Activated CD8-positive, alpha-beta T cell treated with anti-CD3 and anti-CD28 coated beads for 36 hours (primary cell): ENCODE measurements at regions not wholly inside any gene's neighbourhood (a gene's known extent, or its start where the extent isn't known, plus 50 kb on each side); places are given as distances from the start of the nearest gene placed in this dataset.

Experiments
- ATAC-seq: fragments of 200-7000 bp; cut with Tn5 transposase; one replicate; pipeline ENCODE4 v1.10.0; 2021; ENCODE audit warnings: mild to moderate bottlenecking, moderate library complexity
- CTCF ChIA-PET: fragments of 350-600 bp; sonication (Branson Sonifier 250); formaldehyde crosslinking; loops from one replicate; lab custom pipeline; 2021; ENCODE audit warnings: antibody characterized with exemption; lab: Charles Lee
- POLR2A ChIA-PET: fragments of 350-600 bp; sonication (Branson Sonifier 250); formaldehyde crosslinking; loops from one replicate; lab custom pipeline; 2021; ENCODE audit warnings: antibody characterized with exemption; lab: Charles Lee
- DNase-seq: peaks from one replicate; pipeline ENCODE4 v3.0.0-alpha.2; 2020
- H3K27ac Mint-ChIP-seq: one replicate; pipeline ENCODE4 v1.8.0; 2021; ENCODE audit warnings: mild to moderate bottlenecking, mixed read lengths
- H3K27me3 Mint-ChIP-seq: one replicate; pipeline ENCODE4 v1.8.0; 2021; ENCODE audit warnings: mixed read lengths
- H3K36me3 Mint-ChIP-seq: one replicate; pipeline ENCODE4 v1.8.0; 2021; ENCODE audit warnings: low read depth, mixed read lengths
- H3K4me1 Mint-ChIP-seq: one replicate; pipeline ENCODE4 v1.8.0; 2021; ENCODE audit warnings: low read depth, mixed read lengths
- H3K4me3 Mint-ChIP-seq: one replicate; pipeline ENCODE4 v1.8.0; 2021; ENCODE audit warnings: mild to moderate bottlenecking, moderate library complexity, mixed read lengths
- H3K9me3 Mint-ChIP-seq: one replicate; pipeline ENCODE4 v1.8.0; 2021; ENCODE audit warnings: mixed read lengths
- intact Hi-C: fragments of 100-400 bp; cut with micrococcal nuclease; formaldehyde crosslinking; loops from one replicate; pipeline ENCODE4 v1.10.0; 2022
- TF ChIP-seq, protein P1 (sequence below): fragments of 200-600 bp; IDR thresholded peaks from one replicate; pipeline ENCODE4 v1.8.0; 2022; ENCODE audit warnings: antibody characterized with exemption, mild to moderate bottlenecking

DNA sequence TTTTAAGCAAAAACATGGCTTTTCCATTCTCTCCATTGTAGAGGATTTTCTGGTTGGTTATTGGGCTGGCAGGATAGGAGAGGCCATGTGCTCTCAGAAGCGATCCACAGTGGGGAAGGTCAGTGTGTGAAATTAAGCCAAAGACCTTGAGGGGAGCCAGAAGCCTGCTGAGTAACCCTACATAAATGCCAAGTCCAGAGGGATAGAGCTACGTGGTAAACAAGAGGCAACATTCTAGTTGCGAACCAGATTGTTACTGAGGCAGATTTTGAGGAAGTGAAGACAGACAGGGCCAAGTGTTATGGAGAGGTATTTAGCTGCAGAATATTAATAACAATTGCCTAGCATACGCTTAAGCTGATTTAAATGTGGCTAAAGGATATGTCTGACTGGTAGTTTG lies 592.8 kb upstream of the GBE1 start:
- DNase-seq (no peak), ATAC-seq (no peak)
- Mint-ChIP-seq H3K4me3 (no peak overlapping the region), H3K27me3 (no peaks in the 10 kb centered on the region), H3K9me3 (peaks cover 3% of the 10 kb centered on the region), H3K36me3 (no peaks in the 10 kb centered on the region), H3K27ac (no peak overlapping the region), H3K4me1 (no peaks in the 10 kb centered on the region)
- TF ChIP-seq, protein P1, sequence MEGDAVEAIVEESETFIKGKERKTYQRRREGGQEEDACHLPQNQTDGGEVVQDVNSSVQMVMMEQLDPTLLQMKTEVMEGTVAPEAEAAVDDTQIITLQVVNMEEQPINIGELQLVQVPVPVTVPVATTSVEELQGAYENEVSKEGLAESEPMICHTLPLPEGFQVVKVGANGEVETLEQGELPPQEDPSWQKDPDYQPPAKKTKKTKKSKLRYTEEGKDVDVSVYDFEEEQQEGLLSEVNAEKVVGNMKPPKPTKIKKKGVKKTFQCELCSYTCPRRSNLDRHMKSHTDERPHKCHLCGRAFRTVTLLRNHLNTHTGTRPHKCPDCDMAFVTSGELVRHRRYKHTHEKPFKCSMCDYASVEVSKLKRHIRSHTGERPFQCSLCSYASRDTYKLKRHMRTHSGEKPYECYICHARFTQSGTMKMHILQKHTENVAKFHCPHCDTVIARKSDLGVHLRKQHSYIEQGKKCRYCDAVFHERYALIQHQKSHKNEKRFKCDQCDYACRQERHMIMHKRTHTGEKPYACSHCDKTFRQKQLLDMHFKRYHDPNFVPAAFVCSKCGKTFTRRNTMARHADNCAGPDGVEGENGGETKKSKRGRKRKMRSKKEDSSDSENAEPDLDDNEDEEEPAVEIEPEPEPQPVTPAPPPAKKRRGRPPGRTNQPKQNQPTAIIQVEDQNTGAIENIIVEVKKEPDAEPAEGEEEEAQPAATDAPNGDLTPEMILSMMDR = no peak
- ChIA-PET POLR2A (no interaction called here), CTCF (no interaction called here)
- intact Hi-C loops = no loop called here

DNA sequence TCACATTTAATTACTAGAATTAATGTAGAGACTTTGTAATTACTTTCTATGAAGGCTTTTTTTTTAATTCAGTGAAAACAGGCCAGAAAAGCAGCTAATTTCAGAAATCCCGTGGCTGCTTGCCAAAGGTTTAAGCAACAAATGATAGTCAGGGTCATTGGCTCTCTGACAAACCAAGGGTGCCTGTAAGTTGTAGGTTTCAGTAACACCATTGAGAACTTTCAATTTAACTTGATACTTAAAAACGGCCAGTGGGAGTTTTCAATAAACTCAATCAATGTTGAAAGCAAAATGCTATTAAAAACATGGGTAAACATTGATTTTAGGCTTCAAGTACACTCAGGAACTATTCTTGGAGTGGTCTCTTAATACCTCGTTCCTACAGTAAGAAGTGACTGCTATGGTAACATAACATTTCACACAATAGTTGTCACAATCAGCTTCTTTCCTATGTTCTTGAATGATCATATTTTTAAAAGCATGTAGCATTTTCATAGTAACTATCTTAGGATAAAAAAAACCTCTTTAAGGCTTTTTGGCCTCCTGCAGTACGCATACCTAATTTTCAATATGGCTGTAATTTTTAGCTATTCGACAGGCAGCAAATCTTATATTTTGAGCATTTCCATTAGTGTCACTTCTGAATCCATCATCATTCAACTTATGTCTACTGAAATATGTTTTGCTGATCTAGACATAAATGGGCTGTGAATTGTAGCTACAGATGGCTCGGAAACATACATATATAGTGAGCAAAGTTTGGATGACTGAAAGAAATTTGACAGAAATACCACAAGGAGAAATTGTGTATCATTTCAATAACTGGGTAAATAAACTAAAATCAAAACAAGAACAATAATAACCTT lies 592.1 kb upstream of the GBE1 start:
- intact Hi-C loops = no loop called here

DNA sequence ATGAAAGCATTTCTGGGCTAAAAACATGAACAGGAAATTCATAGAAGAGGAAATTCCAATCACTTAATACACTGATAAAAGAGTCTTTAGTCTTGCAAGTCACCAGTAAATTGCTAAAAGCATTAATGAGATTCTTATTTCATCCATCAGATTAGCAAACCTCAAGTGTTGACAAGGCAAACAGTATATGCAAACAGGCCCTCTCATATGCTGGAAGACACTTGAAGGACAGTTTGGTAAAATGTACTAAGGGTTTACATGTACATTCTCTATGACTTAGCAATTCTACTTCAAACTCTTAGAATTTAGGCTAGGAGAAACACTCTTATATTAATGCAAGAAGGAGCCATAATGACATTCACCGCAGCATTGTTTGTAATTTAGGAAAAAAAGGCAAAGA lies 586.1 kb upstream of the GBE1 start:
- no peak overlapping the region for H3K27ac Mint-ChIP-seq
- H3K9me3 Mint-ChIP-seq = peaks cover 7% of the 10 kb centered on the region
- DNase-seq (no peak), ATAC-seq (no peak)
- TF ChIP-seq, protein P1 = no peak
- H3K36me3 Mint-ChIP-seq = no peaks in the 10 kb centered on the region
- POLR2A ChIA-PET = no interaction called here
- H3K27me3 Mint-ChIP-seq = no peaks in the 10 kb centered on the region
- CTCF ChIA-PET = no interaction called here
- intact Hi-C loops = no loop called here
- H3K4me1 Mint-ChIP-seq = no peaks in the 10 kb centered on the region
- no peak overlapping the region for H3K4me3 Mint-ChIP-seq

More for the DNA sequence above, 592.1 kb upstream of the GBE1 start:
- peaks cover 3% of the 10 kb centered on the region for H3K9me3 Mint-ChIP-seq
- ChIA-PET POLR2A (no interaction called here), CTCF (no interaction called here)
- no peak overlapping the region for H3K4me3 Mint-ChIP-seq
- no peaks in the 10 kb centered on the region for H3K27me3 Mint-ChIP-seq
- ATAC-seq (no peak), DNase-seq (no peak)
- no peaks in the 10 kb centered on the region for H3K36me3 Mint-ChIP-seq
- TF ChIP-seq, protein P1 = no peak
- H3K4me1 Mint-ChIP-seq = no peaks in the 10 kb centered on the region
- no peak overlapping the region for H3K27ac Mint-ChIP-seq

DNA sequence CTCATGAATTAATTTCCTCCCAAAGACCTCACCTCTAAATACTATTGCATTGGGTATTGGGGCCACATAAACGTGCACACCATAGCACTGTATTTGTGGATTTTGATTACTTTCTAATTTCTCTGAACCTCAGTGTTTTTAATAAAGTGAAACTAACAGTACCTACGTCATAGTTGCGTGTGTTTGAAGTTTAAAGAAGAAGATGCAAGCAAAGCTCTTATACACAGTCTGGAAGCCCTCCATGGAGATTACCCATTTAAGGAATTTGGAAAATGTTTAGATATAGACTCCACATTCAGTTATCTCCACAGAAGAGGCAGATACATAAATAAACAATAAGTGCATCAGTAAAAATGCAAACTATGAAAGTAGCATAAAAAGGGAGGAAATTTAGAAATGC lies 581.1 kb upstream of the GBE1 start:
- Mint-ChIP-seq H3K4me1 (no peaks in the 10 kb centered on the region), H3K36me3 (no peaks in the 10 kb centered on the region), H3K9me3 (peaks cover 6% of the 10 kb centered on the region), H3K27me3 (no peaks in the 10 kb centered on the region), H3K4me3 (no peak overlapping the region), H3K27ac (no peak overlapping the region)
- ATAC-seq = no peak
- TF ChIP-seq, protein P1 = no peak
- ChIA-PET CTCF (no interaction called here), POLR2A (no interaction called here)
- no peak for DNase-seq
- intact Hi-C loops = no loop called here

DNA sequence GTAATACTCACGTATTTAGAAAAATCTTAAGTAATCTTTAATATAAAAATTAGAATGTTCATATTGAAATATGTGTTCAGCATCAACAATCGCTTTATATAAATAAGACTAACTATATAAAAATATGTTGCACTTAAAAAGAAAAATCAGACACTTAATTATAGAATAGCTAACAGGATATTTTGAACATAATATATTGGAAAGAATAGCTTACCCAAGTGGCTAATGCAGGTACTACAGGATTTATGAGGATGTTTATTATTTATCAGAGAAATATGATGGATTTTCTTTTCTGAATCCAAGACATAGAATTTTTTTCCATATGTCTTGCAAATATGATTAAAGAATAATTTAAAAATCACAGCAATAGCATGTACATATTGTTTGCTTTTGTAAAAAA lies 567.9 kb upstream of the GBE1 start:
- Mint-ChIP-seq H3K9me3 (peaks cover 4% of the 10 kb centered on the region), H3K4me1 (no peaks in the 10 kb centered on the region), H3K36me3 (no peaks in the 10 kb centered on the region), H3K27me3 (no peaks in the 10 kb centered on the region), H3K27ac (no peak overlapping the region), H3K4me3 (no peak overlapping the region)
- DNase-seq = no peak
- TF ChIP-seq, protein P1 = peak; percentile 13
- no peak for ATAC-seq
- intact Hi-C loops = no loop called here
- POLR2A ChIA-PET = no interaction called here
- CTCF ChIA-PET = no interaction called here
